ENCODE measurements at regions not wholly inside any gene's neighbourhood (a gene's known extent, or its start where the extent isn't known, plus 50 kb on each side); places are given as distances from the start of the nearest gene placed in this dataset.

- TF ChIP-seq CTCF (IDR thresholded peaks at IDR 0.05) (no peak), POLR2A (IDR thresholded peaks at IDR 0.05) (no peak)
Observed at GRCh38 chr12:42660968-42661937, 71.7 kb upstream of the PRICKLE1 start.

Measured in adrenal gland (tissue), 5 donors.